Right renal cortex interstitium (tissue), 3 donors: ENCODE measurements at regions not wholly inside any gene's neighbourhood (a gene's known extent, or its start where the extent isn't known, plus 50 kb on each side); places are given as distances from the start of the nearest gene placed in this dataset.
"Not testable (repeated sequence)": the region's sequence is repeated elsewhere in the genome, so short reads cannot be mapped to it uniquely, and the experiment has no call there.

ENCODE experiments used
- DNase-seq, 3 donors: peaks; one replicate each; pipeline ENCODE4 v3.0.0-alpha.2; 2013; ENCODE audit warnings: low read depth in 3 of 3, low spot score in 2 of 3

- no peak for DNase-seq
These were observed 76.8 kb downstream of the ZFP36L2 start for GRCh38 chr2:43149482-43150107.

DNA sequence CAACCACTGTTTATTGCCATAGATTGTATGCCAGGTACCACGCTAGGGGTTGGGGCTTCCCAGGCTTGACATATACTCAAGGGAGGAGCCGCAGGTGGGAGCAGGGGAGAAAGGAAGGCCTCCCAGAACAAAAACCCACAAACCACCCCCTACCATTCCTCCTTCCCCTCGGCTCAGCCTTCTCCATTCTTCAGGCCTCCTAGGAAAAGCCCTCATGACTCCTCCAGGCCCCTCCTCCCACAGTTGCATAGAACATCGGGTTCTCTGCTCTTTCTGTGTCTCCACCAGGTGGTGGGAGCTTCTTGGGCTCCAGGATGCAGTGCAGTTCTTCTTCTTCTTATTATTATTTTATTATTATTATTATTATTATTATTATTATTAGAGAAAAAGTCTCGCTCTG is 80.3 kb downstream of the ZFP36L2 start:
- no peak for DNase-seq

DNA sequence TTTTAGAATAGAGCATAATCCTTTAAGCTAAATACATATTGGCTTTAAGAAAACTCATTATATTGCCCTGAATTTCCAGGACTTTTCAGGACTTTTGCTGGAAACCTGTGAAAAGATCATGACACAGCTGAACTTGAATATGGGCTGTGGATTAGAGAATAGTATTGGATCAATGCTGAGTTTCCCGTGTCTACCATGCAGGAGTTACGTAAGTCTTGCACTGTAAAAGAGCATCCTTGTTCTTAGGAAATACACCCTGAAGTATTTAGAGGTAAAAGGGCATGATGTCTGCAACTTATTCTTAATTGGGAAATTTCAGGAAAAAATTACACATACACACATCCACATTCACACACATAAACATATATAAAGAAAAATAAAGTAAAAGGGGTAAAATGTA is 82.1 kb downstream of the ZFP36L2 start:
- DNase-seq = no peak

- no peak for DNase-seq
These were observed 82.7 kb downstream of the ZFP36L2 start for GRCh38 chr2:43143756-43144155.

DNA sequence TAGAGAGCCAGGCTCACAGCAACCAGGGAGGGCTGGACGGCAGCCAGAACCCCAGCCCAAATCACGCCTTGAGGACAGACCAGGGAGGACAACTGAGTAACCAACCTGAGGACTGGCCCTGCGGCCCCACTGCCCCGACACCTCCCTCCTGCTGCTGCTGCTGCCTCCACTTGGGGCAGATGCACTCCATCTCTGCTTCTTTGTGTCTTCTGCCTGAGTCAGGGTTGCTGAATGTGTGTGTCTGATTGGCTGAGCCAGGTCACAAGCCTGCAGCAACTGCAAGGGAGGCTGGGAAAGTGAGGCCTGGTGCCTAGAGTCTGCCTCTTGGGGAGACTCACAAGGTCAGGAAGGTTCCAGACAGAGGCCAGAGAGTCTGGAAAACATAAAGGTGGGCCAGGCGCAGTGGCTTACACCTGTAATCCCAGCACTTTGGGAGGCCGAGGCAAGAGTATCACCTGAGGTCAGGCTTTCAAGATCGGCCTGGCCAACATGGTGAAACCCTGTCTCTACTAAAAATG is 83.4 kb downstream of the ZFP36L2 start:
- no peak for DNase-seq

GRCh38 chr2:43141636-43142151 is 84.7 kb downstream of the ZFP36L2 start:
- not testable (repeated sequence) for DNase-seq

- peak in 1 of 3 donors; percentile 58 for DNase-seq
These were observed 86.3 kb downstream of the ZFP36L2 start for GRCh38 chr2:43139996-43140621.

DNA sequence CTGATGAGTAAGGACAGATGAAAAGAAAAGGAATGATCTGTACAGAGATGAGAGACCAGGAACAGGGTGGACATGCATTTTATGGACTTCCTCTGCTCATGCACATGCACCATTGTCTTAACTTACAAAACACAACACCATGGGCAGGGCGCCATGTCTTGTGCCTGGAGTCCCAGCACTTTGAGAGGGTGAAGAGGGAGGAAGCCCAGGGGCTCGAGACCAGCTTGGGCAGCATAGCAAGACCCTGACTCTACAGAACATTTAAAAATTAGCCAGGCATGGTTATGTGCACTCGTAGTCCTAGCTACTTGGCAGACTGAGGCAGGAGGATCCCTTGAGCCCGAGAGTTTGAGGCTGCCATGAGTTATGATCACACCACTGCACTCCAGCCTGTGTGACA is 86.9 kb downstream of the ZFP36L2 start:
- no peak for DNase-seq

- DNase-seq = no peak
These were observed 88.0 kb downstream of the ZFP36L2 start for GRCh38 chr2:43138441-43138840.

DNA sequence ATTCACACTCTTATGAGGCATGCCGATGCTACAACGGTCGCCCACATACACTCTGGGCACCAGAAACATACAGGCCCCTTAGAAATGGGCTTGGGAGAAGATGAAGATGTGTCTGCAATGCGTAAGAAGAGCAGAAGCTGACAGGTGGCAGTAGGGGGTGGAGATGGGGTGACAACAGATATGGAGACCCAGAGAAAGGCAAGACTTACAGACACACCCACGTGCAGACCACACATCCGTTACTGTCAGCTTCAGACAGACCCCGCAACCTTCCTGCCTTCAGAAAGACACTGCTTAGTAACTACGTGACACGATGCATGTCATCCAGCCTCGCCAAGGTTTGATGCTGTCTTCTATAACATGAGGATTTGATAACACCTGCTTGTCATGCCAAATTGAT is 89.5 kb downstream of the ZFP36L2 start:
- DNase-seq = no peak

DNA sequence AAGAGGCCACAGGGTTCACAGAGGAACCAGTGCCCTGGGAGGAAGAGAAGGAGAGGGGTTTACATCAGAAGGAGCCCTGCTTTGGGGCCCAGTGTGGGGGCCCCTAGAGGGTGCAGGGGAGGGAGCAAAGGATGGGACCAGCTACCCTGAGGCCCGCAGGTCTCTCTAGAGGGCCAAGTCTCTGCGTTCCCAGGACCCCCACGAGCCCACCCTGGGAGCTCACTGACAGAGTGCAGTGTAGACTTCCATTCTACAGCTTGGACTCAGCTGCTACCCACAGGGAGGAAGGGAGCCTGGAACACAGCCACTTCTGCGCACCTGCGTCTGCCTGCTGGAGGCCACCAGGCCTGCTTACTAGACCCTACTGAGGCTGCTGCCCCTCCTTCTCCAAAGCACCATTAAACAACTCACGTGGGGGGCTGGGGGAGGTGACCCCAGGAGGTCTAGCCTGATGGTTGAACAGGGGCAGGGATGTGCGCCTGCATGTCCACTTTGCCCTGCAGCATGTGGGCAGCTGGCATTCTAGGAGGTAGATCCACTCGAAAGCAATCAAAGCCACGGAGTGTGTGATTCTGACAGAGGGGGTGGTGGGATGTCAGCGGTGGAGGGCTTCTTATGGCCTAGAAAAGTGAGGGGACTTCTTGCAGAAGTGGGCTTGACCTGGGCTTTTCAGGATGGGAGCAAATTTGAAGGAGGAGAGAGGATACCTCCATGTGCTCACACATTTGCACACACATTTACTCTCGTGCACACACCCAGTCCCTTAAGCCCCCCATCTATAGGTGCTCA is 90.2 kb downstream of the ZFP36L2 start:
- DNase-seq = no peak

- no peak for DNase-seq
These were observed 90.8 kb downstream of the ZFP36L2 start for GRCh38 chr2:43135583-43135982.

GRCh38 chr2:43134571-43134889 is 91.9 kb downstream of the ZFP36L2 start:
- DNase-seq = no peak

GRCh38 chr2:43133708-43134570 is 92.5 kb downstream of the ZFP36L2 start:
- DNase-seq = no peak

- no peak for DNase-seq
These were observed 93.1 kb downstream of the ZFP36L2 start for GRCh38 chr2:43133336-43133707.

DNA sequence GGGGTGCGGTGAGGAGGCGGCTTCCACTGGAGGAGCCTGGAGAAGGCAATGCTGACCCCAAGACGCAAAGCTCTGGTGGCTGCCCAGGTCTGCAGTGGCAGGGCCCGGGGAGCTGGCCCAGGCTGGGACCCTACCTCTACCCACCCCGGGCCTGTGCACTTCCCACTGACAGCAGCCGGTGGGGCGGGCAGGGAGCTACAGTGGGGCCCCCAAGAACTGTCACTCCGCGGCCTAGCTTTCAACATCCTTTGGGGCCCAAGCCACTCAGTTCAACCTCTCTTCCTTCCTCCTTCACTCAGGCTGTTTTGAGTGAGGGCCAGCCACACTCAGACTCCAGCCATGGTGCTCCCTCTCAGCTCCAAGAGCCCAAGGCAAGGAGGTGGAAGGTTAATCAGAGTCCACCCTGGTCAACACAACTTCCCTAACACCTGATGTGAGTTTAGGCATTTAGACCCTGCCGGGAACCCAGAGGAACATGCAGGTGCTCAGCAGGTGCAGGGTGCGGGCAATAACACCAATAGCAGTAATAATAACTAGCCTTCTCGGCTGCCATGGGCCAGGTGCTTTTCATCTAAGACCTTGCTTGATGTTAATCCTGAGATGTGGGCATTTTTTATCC is 93.6 kb downstream of the ZFP36L2 start:
- DNase-seq = no peak

DNA sequence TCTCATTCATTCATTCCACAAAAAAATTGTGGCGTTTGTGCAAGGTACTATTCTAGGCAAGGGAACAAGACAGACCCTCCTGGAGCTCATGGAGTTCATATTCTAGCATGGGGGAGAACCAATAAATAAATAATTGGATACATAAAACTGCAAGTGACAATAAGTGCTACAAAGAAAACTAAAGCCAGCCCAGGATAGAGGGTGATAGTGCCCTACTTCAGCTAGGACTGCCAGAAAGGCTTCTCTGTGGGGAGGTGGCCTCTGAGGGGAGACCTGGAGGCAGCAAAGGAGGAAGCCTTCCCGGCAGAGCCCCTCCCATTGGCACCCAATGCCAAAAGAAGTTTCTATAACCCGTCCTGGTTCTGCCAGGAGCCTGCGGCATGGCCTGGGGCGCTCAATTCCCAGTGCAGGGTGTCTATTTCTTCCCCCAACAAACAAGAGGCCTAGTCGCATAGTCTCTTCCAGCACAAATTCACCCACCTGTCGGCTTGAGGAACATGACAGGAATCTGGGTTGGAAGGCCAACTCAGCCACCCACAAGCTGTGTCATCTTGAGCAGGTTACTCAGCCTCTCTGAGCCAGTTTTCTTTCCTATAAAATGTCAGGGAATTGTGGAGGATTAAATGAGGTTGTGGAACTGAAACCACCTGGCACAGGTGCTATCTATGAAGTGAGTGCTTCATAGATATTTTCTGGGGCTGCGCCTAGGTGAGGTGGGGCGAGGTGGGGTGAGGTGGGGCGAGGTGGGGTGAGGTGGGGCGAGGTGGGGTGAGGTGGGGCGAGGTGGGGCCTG is 94.3 kb downstream of the ZFP36L2 start:
- DNase-seq = no peak

DNA sequence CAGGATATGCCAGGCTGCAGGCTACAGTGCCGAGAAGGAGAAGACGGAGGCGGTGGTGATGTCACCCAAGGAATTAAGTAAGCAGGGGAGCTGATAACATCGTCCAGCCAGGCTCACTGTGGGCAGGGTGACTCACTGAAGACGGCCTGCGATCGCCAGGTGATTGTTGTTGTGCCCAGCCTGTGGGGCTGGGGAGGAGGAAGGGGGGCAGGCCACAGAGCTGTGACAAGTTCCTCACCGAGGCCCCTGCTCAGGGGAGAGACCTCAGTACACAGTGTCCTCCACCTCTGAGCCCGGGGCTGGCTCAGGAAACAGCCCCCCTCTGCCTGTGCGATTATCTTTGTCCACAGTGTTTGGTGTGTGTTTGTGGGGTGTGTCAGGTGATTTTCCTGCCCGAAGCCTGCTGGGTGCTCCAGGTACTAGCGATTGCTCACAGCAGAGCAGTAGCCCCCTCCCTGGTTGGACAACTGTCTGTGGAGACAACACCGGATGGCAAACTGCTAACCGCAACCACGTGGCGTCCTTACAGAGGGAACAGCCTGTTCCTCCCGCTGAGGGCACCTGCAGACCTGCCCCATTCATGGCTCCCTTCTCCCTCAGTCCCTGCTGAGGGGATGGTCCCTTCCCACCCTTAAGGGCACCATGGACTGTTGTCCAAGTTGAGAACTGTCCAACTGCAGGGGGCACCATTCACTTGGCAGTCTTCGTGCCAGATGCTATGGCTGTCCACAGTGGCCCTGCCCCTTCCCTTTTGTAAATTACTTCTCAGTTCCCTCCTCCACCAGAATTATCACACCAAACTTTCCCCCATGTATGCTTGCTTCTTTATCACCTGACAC is 95.1 kb downstream of the ZFP36L2 start:
- no peak for DNase-seq

DNA sequence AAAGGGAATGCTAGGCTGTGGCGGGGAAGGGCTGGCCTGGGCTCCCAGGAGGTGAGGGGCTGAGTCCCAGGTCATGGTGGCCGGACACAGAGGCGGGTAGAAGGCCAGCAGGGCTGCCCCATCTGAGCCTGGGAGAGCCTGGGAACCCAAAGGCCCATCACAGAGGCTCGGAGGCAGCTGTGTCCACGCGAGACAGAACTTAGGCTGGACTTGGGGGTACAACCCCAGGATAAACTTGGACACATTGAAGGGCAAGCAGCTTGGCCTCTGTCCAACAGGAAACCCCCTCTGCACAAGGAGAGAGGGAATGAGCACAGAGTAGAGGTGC is 95.9 kb downstream of the ZFP36L2 start:
- DNase-seq = no peak
